ENCODE measurements at regions not wholly inside any gene's neighbourhood (a gene's known extent, or its start where the extent isn't known, plus 50 kb on each side); places are given as distances from the start of the nearest gene placed in this dataset.

DNA sequence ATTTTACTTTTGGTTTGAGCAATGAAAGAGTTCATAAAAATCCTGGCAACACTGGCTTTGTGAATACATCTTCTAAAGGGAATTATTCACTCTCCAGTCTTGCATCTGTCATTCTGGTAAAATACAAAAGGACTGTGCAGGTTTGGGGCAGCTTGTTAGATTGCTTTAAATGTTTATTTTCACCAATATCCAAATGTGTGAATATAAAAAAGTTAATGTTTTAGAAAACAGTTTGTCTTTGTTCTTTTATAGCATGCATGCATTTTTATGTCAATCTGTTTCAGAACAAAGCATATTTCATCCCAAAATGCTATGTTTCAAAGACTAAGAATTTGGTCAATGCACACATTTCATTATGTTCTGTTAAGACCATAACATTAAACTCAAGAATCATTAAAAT, 1145.4 kb downstream of the OLFM4 start:
- TF ChIP-seq CTCF (IDR thresholded peaks at IDR 0.05), result no peak
- TF ChIP-seq POLR2A (IDR thresholded peaks at IDR 0.05), result no peak

Measured in thyroid gland (tissue), 4 donors.